Stimulated activated CD4-positive, alpha-beta T cell treated with anti-CD3 and anti-CD28 coated beads, Interleukin-4, amount 100 ng/mL, for 48 hours (primary cell): ENCODE measurements at regions not wholly inside any gene's neighbourhood (a gene's known extent, or its start where the extent isn't known, plus 50 kb on each side); places are given as distances from the start of the nearest gene placed in this dataset.

Experiments
- DNase-seq, 2 donors: peaks; one replicate each; pipeline ENCODE4 v3.0.0-alpha.2; 2020; ENCODE audit warnings: low read depth in 2 of 2

- DNase-seq = no peak
Observed at GRCh38 chr12:77723308-77723707, 107.4 kb upstream of the NAV3 start.

GRCh38 chr12:77722536-77722935 is 108.2 kb upstream of the NAV3 start:
- DNase-seq = no peak

DNA sequence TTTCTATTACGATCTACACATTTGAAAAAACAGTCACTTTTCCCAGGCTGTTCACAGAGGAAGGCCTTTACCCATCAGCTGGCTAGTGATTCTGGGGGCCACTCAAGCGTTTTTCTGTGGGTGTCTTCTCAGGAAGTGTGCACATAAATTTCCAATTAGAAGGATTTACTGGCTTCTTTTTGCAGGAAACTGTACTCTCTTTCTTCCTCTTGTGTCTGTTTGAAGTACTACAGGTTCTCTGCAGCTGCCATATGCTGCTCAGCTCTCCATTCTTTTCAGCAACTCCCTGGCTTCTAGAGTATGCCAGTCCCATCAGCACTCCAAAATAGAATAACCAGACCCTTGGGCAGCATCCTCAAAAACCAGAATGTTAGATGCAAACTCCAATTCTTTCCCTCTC is 110.4 kb upstream of the NAV3 start:
- DNase-seq = no peak

GRCh38 chr12:77710209-77710608 is 120.5 kb upstream of the NAV3 start:
- no peak for DNase-seq

DNA sequence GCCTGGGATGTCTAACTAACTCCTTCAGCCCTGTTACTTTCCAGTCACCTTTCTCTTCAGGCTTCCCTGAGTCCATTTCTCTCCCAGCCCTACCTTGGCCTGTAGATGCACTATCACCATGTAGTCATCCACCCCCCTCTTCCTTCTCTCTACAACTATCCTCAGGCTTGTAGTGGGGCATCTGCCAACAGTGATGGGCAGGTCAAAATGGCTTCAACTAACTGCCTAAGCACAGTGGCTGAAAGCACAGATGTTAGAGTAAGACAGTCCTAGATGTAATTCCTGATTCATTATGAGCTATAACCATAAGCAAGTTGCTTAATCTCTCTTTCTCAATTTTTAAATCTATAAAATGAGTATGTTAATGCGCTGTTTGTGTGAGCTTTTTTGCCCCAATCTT is 133.6 kb upstream of the NAV3 start:
- DNase-seq = no peak

- no peak for DNase-seq
Observed at GRCh38 chr12:77696183-77696582, 134.5 kb upstream of the NAV3 start.

GRCh38 chr12:77689510-77690086 is 141.1 kb upstream of the NAV3 start:
- DNase-seq = no peak

DNA sequence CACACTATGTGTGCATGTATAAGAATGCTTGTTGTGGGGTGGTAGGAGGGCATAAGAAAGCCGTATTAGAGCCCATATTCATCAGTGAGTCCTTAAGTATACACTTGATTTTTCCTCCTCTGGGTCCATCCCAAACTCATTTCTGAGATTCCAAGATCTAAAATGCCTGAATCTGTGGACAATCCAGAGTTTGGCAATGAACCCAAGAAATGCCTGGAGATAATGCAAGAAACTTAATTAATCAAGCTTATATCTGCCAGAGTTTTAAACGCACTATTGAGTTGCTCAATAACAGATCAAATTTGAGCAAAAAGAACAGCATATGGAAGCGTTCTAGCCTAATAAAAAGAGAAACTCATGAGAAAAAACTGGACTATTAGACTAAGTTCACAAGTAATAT is 143.4 kb upstream of the NAV3 start:
- no peak for DNase-seq

- DNase-seq = no peak
Observed at GRCh38 chr12:77686760-77687159, 143.9 kb upstream of the NAV3 start.

DNA sequence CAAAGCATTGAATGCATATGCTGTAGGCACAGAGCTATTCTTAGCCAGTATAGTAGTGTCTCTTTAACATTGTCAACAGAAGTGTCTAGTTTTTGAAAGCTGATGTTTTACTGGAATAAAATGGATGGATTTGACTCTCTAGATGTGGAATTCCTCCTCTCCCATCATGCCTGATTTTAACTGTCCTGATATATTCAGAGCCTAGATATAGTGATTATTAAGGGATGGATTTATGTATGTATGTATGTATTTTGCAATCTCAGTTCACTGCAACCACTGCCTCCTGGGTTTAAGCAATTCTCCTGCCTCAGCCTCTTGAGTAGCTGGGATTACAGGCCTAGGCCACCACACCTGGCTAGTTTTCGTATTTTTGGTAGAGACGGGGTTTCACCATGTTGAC is 144.8 kb upstream of the NAV3 start:
- no peak for DNase-seq

DNA sequence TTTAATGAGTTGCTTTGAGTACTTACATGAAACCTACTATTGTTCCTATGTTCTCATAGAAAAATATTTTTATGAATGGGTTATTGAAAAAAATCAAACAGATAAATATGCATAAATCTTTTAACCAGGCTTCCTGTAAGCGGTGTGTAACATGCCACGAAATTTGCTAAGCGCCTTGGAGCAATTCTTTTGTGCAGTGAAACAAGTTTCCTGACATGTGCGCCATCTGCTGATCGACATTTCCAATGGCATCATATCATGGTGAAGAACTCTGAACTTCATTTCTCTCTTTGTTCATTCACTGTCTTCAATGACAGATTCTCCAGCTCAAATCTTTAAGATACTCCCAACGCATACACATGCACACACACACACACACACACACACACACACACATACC is 145.6 kb upstream of the NAV3 start:
- DNase-seq = no peak

DNA sequence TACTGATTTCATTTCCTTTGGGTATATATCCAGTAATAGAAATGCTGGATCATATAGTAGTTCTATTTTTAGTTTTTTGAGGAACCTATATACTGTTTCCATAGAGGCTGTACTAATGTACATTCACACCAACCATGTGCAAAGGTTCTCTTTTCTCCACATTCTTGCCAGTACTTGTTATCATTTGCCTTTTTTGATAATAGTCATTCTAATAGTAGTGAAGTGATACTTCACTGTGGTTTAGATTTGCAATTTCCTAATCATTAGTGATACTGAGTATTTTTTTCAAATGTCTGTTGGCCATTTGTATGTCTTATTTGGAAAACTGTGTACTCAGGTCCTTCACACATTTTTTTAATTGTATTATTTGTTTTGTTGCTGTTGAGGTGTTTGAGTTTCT is 148.2 kb upstream of the NAV3 start:
- no peak for DNase-seq

GRCh38 chr12:77681726-77682125 is 149.0 kb upstream of the NAV3 start:
- no peak for DNase-seq

GRCh38 chr12:77679686-77680085 is 151.0 kb upstream of the NAV3 start:
- no peak for DNase-seq

DNA sequence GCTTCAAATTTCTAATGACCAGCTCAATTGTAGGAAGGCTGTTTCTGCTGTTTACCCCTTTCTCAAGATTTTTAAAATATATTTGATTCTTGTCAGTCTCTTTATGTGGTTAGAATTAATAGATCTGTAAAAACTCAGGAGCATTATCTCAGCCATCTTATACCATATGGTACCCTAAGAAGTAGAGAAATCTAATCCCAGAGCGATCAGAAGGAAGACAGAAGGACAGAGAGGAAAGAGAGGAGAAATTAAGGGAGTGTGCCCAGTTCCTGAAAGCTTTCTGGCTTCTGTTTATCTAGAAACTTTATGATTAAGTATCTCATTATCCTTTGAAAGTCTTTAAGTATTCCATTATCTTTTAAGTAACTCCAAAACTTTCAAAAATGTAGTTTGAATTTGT is 152.1 kb upstream of the NAV3 start:
- DNase-seq = no peak

DNA sequence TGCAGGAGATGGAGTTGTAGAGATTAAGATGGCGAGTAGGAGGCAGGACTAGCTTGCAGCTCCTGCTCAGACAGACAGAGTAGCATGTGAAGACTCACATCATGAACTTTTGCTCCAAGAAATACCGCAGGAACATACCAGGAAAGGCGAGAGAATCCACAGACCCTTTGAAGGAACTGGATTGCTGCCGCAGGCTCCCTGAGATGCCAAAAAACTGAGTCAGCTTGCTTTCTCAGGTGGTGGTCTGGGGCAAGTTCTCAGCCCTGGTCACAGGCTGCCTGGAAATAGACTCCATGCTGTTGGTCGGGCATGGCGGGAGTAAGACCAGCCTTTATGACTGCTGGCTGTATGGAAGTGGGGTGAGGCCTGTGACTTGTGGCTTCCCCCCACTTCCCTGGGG is 163.6 kb upstream of the NAV3 start:
- DNase-seq = no peak

DNA sequence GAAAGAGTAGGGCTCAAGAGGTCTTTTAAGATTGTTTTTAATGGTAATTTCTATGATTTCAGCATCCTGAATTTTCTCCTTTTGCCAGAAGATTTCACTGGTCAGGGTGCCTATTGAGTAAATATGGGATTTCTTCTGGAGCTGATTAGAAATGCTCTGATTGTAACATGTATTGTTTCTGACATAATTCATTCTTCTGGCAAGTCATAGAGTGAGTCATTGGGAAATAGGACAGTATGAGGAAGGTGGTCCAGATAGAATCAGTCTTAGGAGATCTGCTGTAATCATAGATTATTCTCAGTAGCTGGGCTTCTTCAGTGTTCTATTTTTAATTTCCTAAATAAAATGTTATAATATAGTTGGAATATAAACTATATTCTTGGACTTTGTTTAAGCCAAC is 182.0 kb upstream of the NAV3 start:
- DNase-seq = no peak

GRCh38 chr12:77645966-77646598 is 184.6 kb upstream of the NAV3 start:
- no peak for DNase-seq

GRCh38 chr12:77644915-77645605 is 185.6 kb upstream of the NAV3 start:
- DNase-seq = no peak

- DNase-seq = no peak
Observed at GRCh38 chr12:77642246-77642645, 188.4 kb upstream of the NAV3 start.

DNA sequence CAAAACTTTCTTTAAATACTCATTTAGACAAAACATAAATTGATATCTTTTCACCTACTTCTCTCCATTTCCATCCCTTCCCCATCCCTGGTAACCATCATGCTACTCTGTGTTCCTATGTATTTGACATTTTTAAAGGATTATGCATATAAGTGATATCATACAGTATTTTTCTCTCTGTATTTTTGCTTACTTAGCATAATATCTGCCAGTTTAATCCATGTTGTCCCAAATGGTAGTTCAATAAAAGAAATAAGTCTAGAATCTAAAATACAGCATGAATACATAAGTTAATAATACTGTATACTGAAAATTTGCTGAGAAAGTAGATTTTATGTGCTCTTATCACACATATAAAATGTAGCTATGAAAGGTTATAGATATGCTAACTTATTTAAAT is 190.3 kb upstream of the NAV3 start:
- no peak for DNase-seq

- no peak for DNase-seq
Observed at GRCh38 chr12:77630790-77631445, 199.8 kb upstream of the NAV3 start.

GRCh38 chr12:77630344-77630743 is 200.3 kb upstream of the NAV3 start:
- DNase-seq = no peak
